DOHH2 (cell line): ENCODE measurements at regions not wholly inside any gene's neighbourhood (a gene's known extent, or its start where the extent isn't known, plus 50 kb on each side); places are given as distances from the start of the nearest gene placed in this dataset.

Experiments used
- EZH2phosphoT487 ChIP-seq: fragments of 200-600 bp; sonication (generic); IDR thresholded peaks from 2 replicates; pipeline ENCODE4 v1.6.1; 2017; ENCODE audit warnings: borderline replicate concordance, mild to moderate bottlenecking, antibody characterized with exemption, low read length, moderate library complexity, mixed read lengths
- TF ChIP-seq, protein P1 (sequence below): fragments of 200-600 bp; sonication (generic); IDR thresholded peaks from one replicate; pipeline ENCODE4 v1.5.1; 2014; ENCODE audit warnings: antibody characterized with exemption, mild to moderate bottlenecking, low read depth, low read length; ENCODE audit not compliant: poor library complexity, severe bottlenecking

DNA sequence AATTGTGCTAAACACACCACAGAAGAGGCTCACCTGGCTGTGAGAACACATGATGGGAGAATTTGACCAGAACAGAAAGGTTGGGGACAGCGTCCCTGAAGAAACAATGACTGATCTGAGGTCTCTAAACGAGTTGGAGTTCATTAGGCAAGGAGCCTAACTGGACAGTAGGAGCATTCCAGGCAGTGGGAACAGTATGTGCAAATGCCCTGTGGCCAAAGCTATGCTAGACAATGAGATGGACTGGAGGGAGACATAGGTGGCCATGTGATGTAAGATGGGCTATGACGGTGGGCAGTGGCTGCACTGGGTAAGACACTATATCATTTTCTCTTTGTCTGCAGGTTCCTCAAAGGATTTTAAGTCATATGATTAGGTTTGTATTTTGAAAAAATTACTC, 95.1 kb upstream of the ARAP3 start:
- TF ChIP-seq, protein P1, sequence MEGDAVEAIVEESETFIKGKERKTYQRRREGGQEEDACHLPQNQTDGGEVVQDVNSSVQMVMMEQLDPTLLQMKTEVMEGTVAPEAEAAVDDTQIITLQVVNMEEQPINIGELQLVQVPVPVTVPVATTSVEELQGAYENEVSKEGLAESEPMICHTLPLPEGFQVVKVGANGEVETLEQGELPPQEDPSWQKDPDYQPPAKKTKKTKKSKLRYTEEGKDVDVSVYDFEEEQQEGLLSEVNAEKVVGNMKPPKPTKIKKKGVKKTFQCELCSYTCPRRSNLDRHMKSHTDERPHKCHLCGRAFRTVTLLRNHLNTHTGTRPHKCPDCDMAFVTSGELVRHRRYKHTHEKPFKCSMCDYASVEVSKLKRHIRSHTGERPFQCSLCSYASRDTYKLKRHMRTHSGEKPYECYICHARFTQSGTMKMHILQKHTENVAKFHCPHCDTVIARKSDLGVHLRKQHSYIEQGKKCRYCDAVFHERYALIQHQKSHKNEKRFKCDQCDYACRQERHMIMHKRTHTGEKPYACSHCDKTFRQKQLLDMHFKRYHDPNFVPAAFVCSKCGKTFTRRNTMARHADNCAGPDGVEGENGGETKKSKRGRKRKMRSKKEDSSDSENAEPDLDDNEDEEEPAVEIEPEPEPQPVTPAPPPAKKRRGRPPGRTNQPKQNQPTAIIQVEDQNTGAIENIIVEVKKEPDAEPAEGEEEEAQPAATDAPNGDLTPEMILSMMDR: no peak
- no peak for TF ChIP-seq EZH2phosphoT487
